COLO668 (cell line): ENCODE measurements at regions not wholly inside any gene's neighbourhood (a gene's known extent, or its start where the extent isn't known, plus 50 kb on each side); places are given as distances from the start of the nearest gene placed in this dataset.
"Not testable (repeated sequence)": the region's sequence is repeated elsewhere in the genome, so short reads cannot be mapped to it uniquely, and the experiment has no call there.

ENCODE experiments used
- DNase-seq: peaks from one replicate; lab custom pipeline; 2025; ENCODE audit not compliant: unreplicated experiment; lab: John Stamatoyannopoulos, UW

DNA sequence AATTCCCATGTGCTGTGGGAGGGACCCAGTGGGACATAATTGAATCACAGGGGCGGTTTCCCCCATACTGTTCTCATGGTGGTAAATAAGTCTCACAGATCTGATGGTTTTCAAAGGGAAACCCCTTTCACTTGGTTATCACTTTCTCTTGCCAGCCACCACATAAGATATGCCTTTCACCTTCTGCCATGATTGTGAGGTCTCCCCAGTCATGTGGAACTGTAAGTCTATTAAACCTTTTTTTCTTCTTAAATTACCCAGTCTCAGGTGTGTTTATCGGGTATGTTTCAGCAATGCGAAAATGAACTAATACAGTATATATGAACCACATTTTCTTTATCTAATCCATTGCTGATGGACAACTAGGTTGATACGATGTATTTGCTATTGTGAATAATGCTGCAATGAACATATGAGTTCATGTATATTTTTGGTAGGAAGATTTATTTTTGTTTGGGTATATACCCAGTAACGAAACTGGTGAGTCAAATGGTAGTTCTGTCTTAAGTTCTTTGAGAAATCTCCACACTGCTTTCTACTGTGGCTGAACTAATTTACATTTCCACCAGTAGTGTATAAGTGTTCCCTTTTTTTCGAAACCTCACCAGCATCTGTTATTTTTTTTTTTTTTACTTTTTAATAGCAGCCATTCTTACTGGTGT is 70.0 kb upstream of the HGF start:
- DNase-seq, result no peak

DNA sequence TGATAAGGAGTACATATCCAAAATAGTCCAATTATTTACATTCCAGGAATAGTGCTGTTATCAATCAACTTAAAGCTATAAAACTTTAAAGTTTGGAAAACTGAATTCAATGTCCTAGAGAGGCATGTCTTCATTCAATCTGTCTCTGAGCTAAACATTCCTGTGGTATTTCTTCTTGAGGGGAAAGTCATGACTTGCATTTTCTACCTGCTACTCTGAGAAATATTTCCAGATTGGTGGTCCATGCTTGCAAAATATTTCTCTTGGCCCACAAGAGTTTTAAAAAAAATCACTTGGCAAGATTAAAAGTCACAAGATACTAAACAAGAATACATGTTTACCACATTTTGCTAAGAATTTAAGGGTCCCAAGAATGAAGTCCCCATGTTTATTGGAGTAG is 63.6 kb upstream of the HGF start:
- DNase-seq, result no peak

DNA sequence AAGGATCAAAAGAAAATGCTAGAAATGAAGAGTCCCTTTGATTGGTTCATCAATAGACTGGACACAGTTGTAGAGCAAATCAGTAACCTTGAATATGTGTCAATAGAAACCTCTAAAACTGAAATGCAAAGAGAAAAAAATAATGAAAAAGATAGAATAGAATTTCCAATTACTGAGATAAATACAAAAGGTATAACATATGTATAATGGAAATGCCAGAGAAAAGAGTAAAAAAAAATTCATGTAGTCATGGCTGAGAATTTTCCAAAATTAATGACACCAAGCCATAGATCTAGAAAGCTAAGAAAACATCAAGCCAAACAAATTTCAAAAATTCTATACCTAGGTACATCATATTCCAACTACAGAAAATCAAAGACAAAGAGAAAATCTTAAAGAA is 62.0 kb upstream of the HGF start:
- DNase-seq, result no peak

DNA sequence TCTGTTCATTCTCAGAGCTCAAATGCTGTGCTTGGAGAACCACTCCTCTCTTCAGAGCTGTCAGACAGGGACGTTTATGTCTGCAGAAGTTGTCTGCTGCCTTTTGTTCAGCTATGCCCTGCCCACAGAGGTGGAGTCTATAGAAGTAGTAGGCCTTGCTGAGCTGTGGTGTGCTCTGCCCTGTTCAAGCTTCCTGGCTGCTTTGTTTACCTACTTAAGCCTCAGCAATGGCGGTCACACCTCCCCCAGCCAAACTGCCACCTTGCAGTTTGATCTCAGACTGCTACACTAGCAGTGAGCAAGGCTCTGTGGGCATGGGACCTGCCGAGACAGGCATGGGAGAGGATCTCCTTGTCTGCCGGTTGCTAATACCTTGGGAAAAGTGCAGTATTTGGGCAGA is 59.7 kb upstream of the HGF start:
- not testable (repeated sequence) for DNase-seq

DNA sequence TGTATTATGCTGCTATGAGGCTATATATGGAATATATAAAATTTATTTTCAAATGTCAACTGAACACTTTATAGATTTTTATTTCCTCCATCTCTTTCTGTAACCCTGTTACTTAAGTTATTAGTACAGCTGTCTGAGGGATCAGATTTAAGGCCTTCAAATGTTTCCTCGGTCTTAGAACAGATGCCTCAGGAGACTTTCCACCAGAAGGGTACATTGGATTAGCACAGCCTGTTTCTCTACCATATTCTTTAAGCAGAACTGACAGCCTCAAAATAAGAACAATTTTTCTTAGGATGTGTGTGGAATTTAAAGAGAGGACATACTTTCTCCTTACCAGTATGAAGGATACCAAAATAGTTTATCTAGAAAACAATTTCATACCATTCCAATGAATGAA is 53.0 kb upstream of the HGF start:
- no peak for DNase-seq

DNA sequence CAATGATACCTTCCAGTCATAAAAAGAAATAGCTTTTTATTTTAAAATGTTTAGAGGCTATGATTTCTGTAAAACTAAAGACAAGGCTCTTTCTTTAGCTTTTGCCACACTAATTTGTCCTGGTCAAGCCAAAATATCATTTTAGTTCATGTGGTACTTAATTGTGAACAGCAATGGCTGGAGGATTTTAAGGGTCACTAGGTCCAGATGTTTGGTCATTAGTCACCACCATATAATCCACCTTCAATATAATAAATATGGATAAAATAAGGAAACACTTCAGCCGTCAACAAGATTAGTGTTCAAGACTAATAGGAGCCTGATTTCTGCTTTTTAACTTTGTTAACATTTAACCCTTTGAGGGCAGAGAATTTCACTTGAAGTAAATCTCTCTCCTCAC is 50.0 kb upstream of the HGF start:
- no peak for DNase-seq
